ENCODE measurements at regions not wholly inside any gene's neighbourhood (a gene's known extent, or its start where the extent isn't known, plus 50 kb on each side); places are given as distances from the start of the nearest gene placed in this dataset.
"Not testable (repeated sequence)": the region's sequence is repeated elsewhere in the genome, so short reads cannot be mapped to it uniquely, and the experiment has no call there.

- H3K36me3 ChIP-seq = no peaks in the 10 kb centered on the region
- H3K4me3 ChIP-seq = no peak overlapping the region
- H3K4me1 ChIP-seq = no peaks in the 10 kb centered on the region
- H3K27me3 ChIP-seq = no peaks in the 10 kb centered on the region
- intact Hi-C loops (cut with DNase I; ENCODE audit: low total_unique reads) = no loop called here
- TF ChIP-seq CTCF (IDR thresholded peaks at IDR 0.05) (no peak), POLR2A (IDR thresholded peaks at IDR 0.05) (no peak)
- H3K9me3 ChIP-seq = no peaks in the 10 kb centered on the region
- H3K27ac ChIP-seq = no peak overlapping the region
- no peak for DNase-seq
These were observed 112.7 kb downstream of the TANC2 start for GRCh38 chr17:63078707-63079106.

DNA sequence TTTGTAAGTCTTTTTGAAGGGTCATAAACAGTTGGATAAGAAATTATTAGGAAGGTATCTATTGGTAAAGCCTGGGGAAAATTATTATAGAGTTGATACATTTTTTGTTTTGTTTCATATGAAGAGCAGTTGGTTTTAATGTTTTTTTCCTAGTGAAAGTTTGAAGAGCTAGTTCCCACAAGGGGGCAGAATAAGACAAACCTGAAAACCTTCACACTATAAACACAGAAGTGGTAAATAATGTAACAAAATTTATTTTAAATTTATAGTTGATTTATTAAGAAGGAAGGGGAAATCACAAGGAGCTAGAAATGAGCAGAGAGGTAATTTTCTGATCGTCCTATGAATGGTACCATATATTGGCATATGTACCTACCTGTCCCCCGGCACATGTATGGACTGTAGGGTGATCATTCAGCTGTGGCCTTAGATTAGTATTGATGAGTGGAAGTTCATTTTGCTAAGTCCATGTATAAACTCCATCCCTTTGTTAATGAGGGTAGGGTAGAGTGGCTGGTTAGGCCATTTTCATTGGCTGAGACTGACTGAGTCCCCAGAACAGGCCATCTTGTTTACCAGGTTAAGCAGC, 116.3 kb downstream of the TANC2 start:
- TF ChIP-seq CTCF (IDR thresholded peaks at IDR 0.05) = peak in 2 of 4 experiments; percentile 24 to 26
- no peak for TF ChIP-seq POLR2A (IDR thresholded peaks at IDR 0.05)

GRCh38 chr17:63082952-63083351, 116.9 kb downstream of the TANC2 start:
- Histone ChIP-seq H3K36me3 (peaks cover 0 to 3% of the 10 kb centered on the region in 2 donors), H3K27me3 (no peaks in the 10 kb centered on the region), H3K9me3 (no peaks in the 10 kb centered on the region), H3K4me1 (no peaks in the 10 kb centered on the region), H3K27ac (no peak overlapping the region), H3K4me3 (no peak overlapping the region)
- intact Hi-C loops (cut with DNase I; ENCODE audit: low total_unique reads) = no loop called here
- TF ChIP-seq CTCF (IDR thresholded peaks at IDR 0.05) (no peak), POLR2A (IDR thresholded peaks at IDR 0.05) (no peak)
- no peak for DNase-seq

More for the DNA sequence above, 116.3 kb downstream of the TANC2 start:
- no peaks in the 10 kb centered on the region for H3K27me3 ChIP-seq
- DNase-seq = no peak
- no peak overlapping the region for H3K4me3 ChIP-seq
- no peaks in the 10 kb centered on the region for H3K4me1 ChIP-seq
- intact Hi-C loops (cut with DNase I; ENCODE audit: low total_unique reads) = no loop called here
- peaks cover 0 to 3% of the 10 kb centered on the region in 2 donors for H3K36me3 ChIP-seq
- no peak overlapping the region for H3K27ac ChIP-seq
- no peaks in the 10 kb centered on the region for H3K9me3 ChIP-seq

DNA sequence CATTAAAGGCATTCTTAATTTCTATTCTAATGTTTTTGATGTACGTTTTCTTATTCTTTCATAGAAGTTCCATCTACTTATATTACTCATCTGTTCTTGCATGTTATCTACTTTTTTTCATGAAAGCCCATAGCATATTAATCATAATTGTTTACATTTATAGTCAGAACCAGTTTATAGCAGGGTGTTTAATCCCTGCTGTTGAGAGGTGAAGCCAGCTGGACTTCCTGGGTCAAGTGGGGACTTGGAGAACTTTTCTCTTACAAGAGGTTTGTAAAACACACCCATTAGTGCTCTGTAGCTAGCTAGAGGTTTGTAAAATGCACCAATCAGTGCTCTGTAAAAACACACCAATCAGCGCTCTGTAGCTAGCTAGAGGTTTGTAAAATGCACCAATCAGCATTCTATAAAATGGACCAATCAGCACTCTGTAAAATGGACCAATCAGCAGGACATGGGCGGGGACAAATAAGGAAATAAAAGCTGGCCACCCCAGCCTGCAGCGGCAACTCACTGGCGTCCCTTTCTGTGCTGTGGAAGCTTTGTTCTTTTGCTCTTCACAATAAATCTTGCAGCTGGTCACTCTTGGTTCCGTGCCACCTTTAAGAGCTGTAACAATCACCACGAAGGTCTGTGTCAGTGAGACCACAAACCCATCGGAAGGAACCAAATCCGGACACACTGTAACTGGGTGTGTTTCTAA, 120.6 kb downstream of the TANC2 start:
- Histone ChIP-seq H3K27me3 (no peaks in the 10 kb centered on the region), H3K4me1 (no peaks in the 10 kb centered on the region), H3K36me3 (peaks cover 0 to 3% of the 10 kb centered on the region in 2 donors), H3K27ac (no peak overlapping the region), H3K9me3 (no peaks in the 10 kb centered on the region), H3K4me3 (no peak overlapping the region)
- TF ChIP-seq CTCF (IDR thresholded peaks at IDR 0.05) (no peak), POLR2A (IDR thresholded peaks at IDR 0.05) (no peak)
- DNase-seq = no peak
- intact Hi-C loops (cut with DNase I; ENCODE audit: low total_unique reads) = no loop called here

- intact Hi-C loops (cut with DNase I; ENCODE audit: low total_unique reads) = not testable (repeated sequence)
These were observed 124.5 kb downstream of the TANC2 start for GRCh38 chr17:63090358-63091114.

GRCh38 chr17:63091909-63092308, 125.9 kb downstream of the TANC2 start:
- H3K27me3 ChIP-seq; H3K4me3 ChIP-seq; DNase-seq; H3K36me3 ChIP-seq; H3K4me1 ChIP-seq; H3K9me3 ChIP-seq; intact Hi-C loops (cut with DNase I; ENCODE audit: low total_unique reads); H3K27ac ChIP-seq: not testable (repeated sequence)

More at GRCh38 chr17:63090358-63091114, 124.5 kb downstream of the TANC2 start:
- not testable (repeated sequence) for H3K9me3 ChIP-seq, H3K36me3 ChIP-seq, H3K27ac ChIP-seq, H3K4me3 ChIP-seq, DNase-seq, H3K27me3 ChIP-seq, H3K4me1 ChIP-seq

All from uterus (tissue), 3 donors.